ENCODE measurements at regions not wholly inside any gene's neighbourhood (a gene's known extent, or its start where the extent isn't known, plus 50 kb on each side); places are given as distances from the start of the nearest gene placed in this dataset.
"Not testable (repeated sequence)": the region's sequence is repeated elsewhere in the genome, so short reads cannot be mapped to it uniquely, and the experiment has no call there.

DNA sequence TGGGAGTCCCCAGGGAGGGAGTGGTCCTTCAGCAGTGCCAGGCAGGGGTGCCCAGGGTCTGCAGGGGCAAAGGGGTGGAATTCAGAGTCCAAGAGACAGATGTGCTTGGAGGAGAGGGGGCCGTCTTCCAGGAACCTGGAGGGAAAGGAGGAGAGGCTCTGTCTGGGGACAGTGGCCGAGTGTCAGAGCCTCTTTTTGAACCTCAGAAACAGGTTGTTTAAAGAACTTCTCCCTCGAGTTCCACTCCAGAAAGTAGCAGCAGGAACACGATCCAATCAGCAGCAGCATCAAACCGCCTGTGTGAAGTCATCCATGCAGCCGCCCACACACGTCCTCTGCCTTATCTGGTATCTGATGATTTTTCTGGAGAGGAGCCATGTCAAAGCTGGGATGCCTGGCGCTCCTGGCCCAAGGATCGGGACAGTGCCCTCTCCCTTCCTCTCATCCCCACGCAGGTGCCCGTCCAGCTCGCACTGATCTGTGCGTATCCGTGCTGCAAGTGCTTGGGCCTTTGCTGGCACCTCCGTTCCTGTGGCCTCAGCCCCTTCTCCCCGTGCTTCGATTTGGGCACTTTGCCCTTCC, 205.1 kb downstream of the NDUFA10 start:
- no peak for DNase-seq (ENCODE audit: low read depth, low spot score)

DNA sequence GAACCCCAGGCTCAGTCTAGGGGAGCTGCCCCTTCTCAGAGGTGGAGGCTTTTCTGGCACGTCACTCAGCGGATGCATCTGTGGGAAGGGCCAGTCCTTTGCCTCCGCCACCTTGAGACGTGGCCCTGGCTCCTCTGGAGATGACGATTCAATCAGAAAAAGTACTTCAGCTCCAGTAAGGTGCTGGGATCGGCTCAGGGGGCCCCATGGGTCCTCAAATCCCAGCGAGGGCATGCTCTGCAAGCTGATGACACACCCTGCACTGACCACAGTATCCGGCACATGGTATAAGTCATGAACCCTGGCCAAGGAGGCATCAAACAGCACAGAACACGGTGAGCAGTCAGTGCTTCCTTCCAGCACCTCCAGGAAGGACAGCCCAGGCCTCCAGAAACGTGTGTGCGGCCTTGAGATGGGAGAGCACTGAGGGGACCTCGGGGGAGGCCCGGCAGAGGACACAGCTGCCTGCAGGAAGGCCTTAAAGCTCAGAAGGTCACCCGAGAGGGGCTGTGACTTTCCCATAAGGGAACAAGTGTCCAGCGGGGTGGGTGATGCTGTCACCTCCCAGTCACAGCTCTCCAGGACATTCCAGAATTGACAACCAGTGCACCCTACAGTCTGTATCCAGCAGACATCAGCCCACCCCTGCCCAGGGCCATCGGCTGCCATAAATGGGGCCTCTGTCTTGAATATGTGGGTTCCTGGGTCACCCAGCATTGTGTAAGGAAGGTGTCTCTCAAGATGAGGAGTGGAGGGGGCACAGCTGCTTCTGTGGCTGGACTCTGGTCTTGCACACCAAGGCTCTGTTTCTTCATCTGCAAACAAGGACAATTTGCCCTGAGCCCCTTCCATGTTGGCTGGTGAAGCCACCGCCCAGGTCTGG, 205.8 kb downstream of the NDUFA10 start:
- DNase-seq (ENCODE audit: low read depth, low spot score), result no peak

DNA sequence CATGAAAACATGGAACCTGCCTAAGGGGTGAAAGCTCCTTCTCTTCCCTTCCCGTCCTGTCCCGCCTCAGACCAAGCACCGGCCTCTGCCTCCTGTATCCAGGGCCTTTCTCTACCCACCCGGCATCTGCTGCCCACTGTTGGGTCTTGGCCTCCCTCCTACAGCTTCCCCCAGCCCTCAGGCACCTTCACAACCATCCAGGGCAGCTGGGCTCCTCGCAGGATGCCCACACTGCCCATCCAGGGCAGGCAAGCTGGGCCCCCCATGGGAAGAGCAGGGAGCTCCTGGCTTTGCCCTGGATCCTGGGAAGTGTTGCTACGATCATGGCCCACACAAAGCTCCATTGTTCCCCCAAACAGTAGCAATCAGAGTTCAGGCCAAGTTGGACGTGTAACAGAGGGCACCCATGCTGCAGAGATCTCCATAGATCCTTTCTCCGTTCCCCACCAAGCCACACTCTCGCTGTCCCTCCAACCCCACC, 206.6 kb downstream of the NDUFA10 start:
- no peak for DNase-seq (ENCODE audit: low read depth, low spot score)

DNA sequence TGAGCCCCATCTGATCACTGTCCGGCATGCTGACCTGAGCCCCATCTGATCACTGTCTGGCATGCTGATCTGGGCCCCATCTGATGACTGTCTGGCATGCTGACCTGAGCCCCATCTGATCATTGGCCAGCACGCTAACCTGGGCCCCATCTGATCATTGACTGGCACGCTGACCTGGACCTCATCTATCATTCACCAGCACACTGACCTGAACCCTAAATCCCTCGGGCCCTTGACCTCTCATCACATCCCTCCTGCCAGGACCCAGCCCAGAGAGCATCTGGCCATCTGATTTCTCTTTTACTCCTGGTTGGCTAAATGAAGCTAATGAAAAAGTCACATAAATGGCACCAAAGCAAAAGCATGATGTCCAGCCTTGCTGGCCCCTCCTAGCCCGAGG, 207.1 kb downstream of the NDUFA10 start:
- no peak for DNase-seq (ENCODE audit: low read depth, low spot score)

DNA sequence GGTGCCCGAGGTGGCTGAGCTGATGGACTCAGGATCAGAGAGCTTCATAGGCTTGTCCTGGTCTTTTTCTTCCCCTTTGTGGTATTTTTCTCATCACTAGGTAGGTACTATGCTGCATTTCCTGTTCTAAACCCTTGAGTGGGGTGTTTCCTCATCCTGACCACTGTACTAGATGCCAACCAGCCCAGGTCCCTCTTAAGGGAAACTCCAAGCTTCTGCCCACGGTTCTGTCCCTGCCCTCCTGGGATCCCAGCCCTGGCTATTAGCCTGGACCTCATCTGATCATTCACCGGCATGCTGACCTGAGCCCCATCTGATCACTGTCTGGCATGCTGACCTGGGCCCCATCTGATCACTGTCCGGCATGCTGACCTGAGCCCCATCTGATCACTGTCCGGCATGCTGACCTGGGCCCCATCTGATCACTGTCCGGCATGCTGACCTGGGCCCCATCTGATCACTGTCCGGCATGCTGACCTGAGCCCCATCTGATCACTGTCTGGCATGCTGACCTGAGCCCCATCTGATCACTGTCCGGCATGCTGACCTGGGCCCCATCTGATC, 207.6 kb downstream of the NDUFA10 start:
- not testable (repeated sequence) for DNase-seq (ENCODE audit: low read depth, low spot score)

DNA sequence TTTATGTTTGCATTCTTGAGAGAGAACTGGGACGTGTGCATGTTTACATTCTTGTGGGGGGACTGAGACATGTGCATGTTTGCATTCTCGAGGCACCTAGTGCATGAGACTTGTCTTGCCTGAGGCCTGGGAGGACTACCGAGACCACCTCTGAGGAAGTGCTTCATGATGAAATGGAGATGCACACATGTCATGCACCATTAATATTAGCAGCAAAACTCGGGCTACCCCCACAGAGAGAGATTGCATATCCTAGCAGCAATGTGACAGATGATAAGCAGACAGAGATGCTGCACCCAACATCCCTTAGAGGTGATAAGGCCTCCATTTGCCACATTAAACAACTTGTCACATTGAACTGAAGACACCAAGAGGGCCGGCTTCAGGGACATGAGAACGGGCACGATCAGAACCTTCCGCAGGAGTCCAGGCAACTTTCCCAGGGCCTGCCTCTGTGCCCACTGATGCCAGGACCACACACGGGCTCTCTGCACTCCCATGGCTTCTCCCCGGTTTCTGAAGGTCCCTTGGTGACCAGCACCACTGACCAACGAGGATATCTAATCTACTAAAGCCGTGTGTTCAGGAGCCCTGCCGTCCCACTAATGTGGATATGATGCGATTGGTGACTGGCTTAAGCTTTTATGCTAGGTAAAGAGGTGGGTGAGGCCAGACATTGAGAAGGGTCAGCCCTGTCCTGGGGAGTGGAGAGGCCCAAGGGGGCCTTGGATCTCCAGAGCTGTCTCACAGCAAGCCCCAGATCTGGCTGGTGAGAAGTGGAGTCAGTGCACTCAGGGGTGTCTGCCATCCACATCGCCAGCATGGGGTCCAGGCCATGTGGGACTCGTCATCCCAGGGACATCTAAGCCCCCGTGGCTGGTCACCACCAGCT, 208.3 kb downstream of the NDUFA10 start:
- no peak for DNase-seq (ENCODE audit: low read depth, low spot score)

DNA sequence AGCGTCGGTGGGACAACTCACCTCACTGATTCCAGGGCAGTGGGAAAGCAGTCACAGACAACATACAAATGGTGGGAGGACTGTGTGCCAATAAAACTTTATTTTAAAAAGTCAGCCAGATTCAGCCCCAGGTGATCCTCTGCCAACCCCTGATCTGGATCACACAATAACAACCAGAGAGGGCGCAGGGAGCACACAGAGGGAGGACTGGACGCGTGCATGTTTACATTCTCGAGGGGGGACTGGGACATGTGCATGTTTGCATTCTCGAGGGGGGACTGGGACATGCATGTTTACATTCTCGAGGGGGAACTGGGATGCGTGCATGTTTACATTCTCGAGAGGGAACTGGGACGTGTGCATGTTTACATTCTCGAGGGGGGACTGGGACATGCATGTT, 209.5 kb downstream of the NDUFA10 start:
- DNase-seq (ENCODE audit: low read depth, low spot score), result no peak

DNA sequence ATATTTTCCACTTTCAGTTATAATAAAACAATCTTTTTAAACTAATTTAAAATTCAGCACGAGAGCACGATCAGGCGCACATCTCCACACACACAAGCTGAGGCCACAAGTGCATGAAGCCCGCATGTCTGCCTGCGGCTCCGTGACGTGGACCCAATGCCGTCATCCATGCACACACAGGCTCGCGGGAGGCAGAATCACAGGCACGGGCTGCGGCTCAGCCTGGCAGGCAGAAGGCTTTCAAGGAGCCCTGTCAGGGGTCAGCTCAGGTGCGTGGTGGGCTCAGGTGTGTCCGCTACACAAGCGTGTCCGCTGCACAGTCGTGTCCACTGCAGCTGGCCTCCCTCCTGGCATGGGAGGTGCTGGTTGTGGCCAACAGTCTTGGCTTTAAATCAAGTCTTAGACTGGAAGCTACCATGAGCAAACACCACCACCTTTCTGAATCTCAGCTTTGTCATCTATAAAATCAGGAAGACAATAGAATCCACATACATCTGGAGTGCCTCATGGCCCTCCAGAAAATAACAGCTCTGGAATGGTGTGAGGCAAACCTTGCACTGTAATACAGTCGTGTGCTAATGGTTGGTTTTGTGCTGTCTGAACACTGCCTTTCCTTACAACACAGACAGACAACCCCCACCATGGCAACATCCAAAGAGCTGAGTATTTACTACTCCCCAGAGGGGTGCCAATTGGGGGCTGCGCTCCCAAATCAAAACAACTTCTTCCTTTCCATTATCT, 210.1 kb downstream of the NDUFA10 start:
- DNase-seq (ENCODE audit: low read depth, low spot score), result no peak

DNA sequence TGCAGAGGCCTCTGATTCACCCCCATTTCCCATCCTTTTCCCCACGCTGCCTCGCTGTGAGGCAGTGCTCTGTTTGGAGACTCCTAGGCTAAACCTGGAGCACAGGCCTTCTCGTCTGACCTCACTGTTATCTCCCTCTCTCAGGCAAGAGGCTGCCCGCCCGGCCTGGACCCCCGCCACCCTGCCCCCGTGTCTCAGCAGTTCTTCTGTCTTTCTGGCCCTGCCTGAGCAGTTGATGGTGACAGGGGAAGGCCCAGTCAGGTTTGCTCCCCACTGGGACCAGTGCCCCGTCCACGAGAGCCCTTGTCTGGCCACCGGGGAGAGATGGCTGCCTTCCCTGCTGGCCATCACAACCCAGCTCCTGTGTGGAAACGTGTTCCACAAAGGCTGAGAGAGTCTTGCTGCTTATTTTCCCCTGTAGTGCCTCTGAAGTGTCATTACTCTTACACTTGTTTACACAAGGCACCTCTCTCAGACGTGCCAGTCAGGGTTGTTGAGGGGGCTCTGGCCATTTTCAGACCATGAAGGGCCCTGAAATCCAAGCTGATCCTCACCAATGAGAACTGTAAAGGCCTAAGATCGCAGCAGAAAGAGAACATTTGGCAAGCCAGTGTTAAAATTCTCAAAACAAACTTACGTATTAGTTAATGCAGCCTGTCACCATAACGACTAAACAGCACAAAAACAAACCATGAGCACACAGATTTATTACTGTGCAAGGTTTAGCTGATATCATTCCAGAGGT, 210.9 kb downstream of the NDUFA10 start:
- no peak for DNase-seq (ENCODE audit: low read depth, low spot score)

DNA sequence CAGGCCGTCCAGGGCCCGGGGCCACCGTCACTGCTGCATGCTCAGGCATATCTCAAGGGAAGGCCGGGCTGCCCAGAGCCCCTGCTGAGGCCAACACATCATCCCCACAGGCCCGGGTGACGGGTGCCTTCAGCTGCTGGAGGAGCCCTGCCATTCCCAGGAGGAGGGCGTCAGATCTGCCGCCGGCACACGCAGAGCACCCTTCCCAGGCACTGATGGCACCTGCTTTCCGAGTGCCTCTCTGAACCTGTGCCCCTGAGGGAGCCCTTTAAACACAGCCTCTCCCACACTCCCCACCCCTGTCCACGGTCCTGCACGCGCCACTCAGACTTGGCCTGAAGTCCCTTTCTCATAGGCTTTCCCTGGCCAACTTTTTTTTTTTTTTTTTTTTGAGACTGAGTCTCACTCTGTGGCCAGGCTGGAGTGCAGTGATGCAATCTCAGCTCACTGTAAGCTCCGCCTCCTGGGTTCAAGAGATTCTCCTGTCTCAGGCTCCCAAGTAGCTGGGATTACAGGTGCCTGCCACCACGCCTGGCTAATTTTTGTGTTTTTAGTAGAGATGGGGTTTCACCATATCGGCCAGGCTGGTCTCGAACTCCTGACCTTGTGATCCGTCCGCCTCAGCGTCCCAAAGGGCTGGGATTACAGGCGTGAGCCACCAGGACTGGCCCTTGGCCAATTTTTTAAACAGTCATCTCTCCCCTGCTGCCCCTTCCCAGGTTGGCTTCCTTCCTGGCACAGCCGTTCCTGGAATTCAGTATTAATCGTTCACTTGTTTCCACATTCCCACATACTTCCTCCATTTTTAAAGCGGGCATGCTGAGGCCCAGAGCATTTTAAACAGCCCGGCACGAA, 211.7 kb downstream of the NDUFA10 start:
- DNase-seq (ENCODE audit: low read depth, low spot score), result no peak

DNA sequence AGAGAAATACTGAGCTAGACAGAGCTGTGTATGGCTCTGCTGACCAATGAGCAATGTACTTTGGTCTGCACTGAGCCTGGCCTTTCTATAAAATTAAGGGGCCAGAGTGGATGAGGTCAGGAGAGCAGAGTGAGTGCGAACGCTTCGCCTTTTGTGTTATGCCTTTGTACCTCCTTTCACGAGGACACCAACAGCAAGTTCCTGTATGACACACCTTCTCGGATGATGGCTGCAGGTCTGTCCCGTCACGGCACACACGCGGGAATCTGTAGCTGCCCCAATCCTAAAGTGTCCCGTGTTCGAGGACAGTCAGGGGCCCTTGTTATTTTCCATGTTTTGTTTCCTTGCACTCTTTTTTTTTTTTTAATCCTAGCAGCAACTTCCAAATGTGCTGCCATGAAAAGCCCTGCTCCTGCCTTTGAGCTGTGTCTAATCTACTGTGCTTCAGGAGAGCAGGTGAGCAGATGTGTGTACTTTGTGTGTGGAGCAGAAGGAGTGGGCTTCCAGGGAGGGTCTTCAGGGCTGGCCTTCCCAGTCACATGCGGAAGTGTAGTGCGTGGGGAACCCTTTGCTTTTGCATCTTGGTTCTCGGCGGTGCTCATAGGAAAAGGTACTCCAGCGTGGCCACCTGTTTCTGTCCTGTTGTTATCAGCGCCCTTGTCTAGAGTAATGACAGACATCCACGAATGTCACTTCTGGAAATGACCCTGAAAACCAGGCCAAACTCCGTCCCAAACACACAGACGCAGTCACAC, 213.2 kb downstream of the NDUFA10 start:
- DNase-seq (ENCODE audit: low read depth, low spot score), result no peak

DNA sequence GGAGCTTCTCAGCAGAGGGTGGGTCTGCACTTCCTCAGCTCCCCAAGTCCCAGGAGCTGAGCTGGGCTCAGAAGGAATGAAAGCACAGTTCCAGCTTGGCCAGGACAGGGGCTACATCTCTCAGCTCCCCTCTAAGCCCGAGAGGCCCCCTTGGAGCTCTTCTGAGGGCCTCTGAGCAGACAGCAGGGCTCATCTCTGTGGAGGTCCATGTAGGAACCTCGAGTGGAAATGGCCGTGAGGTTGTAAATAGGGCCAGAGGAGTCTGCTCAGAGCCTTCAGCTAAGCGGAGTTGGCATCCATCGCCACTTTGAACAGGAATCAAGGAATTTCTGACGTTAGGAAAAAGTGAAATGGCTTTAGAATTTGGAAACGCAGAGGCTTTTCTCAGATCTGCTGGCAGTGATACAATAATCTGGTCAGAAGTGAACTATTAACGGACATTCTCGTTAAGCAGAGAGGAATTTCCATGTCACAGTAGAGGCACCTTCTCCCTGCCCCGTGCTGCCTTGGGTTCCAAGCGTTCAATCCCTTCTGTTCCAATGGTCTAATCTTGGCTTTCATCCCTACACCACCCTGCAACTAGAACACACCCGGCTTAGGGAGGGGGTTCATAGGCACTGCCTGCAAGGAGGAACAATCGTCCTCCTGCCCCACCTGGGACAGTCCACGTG, 213.9 kb downstream of the NDUFA10 start:
- DNase-seq (ENCODE audit: low read depth, low spot score), result no peak

DNA sequence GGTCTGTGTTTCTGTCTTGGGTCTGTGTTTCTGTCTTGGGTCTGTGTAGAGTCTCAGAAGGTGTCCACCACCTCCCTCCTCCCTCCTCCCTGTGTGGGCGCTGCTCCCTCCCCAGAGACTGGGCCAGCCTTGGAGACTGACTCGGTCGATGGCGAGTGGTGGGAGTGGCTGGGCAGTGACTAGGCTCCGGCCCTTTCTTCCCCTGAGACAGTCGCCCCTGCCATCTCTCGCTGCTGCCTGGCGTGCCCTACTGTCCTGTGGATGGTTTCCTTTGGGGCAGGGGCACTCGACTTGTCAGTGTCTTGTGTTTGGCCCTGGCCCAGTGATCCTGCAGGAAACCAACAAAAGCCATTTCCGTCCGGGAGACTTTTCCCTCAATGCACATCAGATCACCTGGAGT, 215.8 kb downstream of the NDUFA10 start:
- no peak for DNase-seq (ENCODE audit: low read depth, low spot score)

DNA sequence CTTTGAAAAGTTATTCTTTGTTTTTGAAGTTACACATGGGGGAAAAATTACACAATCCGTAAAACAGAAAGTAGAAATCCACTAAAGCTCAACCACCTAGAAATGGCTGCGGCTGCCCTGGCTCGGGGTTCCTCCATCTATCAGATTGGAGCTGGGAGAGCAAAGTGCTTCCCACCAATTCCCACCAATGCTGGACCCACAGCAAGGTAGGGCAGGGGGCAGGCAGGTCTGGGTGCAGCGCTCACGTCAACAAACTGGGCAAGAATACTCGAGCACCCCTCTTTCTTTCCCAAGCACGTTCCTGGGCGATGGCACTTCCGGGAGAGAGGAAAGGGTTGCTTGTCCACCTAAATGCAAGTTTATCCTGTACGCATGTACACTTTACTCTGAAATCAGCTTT, 217.6 kb downstream of the NDUFA10 start:
- DNase-seq (ENCODE audit: low read depth, low spot score), result no peak

DNA sequence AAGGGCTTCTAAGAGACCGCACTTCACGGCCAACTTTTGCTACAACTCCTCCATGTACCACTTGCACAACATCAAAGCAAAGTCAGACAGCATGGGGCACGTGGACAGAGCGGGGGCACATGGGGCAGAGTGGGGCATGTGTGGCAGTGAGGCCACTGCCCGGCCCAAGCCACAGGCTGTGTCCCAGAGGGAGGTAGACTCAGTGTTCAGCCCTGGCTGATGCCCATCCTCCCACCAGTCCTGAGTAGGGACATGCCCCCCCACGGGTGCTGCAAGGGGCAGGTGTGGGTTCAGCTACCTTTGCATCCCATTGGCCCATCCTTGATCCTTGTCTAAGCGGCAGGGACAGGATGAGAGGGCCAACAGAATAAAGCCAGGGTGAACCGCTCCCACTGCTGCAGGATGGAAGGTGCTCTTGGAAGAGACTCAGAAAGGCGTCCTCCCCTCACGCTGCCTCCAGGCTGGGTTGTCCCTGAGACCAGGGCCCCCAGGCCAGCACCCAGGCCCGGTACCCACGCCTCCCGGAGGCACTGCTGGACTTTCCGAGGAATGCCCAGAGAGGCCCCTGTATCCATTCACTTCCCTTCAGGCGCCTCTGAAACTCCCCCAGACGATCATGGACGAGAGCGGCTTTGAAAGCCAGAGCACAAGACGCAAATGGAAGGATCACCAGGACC, 218.2 kb downstream of the NDUFA10 start:
- no peak for DNase-seq (ENCODE audit: low read depth, low spot score)

DNA sequence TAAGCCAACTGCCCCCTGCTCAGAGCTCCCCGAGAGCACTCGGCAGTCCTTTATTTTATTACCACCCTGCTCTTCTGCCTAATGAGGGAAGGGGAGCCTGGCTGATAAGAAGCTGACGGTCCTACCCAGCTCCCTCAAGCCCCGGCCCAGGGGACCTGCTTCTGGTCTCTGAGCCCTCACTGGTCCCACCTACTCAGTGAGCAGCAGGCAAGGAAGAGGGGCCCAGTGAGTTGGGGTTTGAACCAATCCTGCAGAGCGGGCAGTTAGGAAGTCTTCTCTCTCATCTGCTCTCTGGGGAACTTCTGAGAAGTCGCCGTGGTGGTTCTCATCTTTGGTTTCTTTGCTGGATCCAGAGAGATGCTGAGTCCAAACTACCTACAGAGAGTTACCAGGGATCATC, 218.9 kb downstream of the NDUFA10 start:
- DNase-seq (ENCODE audit: low read depth, low spot score), result no peak

DNA sequence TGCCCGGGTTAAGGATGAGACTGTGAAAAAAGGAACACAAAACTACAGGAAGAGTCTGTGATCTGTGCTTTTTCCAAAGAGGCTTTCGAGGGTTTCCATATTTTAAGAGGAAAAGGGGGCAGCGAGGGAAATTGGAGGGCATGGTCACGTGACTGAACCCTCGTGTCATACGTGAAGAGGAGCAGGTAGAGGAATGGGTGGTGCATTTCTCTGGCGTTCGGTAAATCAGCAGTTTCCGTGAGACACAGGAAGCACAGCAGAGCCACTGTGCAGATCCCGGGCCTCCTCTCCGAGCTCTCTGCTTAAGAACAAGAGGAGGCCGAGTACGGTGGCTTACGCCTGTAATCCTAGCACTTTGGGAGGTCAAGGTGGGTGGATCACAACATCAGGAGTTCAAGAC, 219.7 kb downstream of the NDUFA10 start:
- no peak for DNase-seq (ENCODE audit: low read depth, low spot score)

DNA sequence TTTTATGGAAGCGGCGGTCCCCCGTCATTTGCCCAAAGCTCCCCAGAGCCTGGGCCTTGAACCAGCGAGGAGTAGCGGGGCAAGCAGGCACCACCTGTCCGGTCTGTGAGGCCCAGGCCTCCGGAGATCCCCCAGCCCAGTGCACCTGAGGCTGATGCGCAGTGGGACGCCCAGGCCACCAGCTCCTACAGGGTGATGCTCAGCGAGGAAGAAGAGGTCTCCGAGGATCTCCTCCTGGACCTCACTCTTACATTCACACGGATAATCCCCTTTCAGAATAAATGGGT, 220.2 kb downstream of the NDUFA10 start:
- DNase-seq (ENCODE audit: low read depth, low spot score), result no peak

All from ELF-1 (cell line).